ENCODE measurements at regions not wholly inside any gene's neighbourhood (a gene's known extent, or its start where the extent isn't known, plus 50 kb on each side); places are given as distances from the start of the nearest gene placed in this dataset.

- Histone ChIP-seq H3K4me3 (ENCODE audit: low read depth in 2 of 2, low read length in 1 of 2) (no peak overlapping the region), H4K20me1 (ENCODE audit: insufficient read depth) (no peaks in the 10 kb centered on the region), H3K4me1 (ENCODE audit: control insufficient read depth in 1 of 2, insufficient read depth in 2 of 2, low read depth in 1 of 2, low read length in 1 of 2) (peaks cover 0 to 2% of the 10 kb centered on the region in 2 experiments; a peak in 2 of 4 replicates), H3F3A (replicated peaks; ENCODE audit: insufficient read depth) (no peaks in the 10 kb centered on the region), H3K79me2 (ENCODE audit: insufficient read depth) (no peaks in the 10 kb centered on the region), H2AFZ (ENCODE audit: low read depth) (no peak overlapping the region), H3K9ac (no peak overlapping the region), H3K27ac (ENCODE audit: low read depth in 2 of 2, low read length in 1 of 2) (no peak overlapping the region), H3K4me2 (no peak overlapping the region), H3K9me3 (no peaks in the 10 kb centered on the region), H3K27me3 (ENCODE audit: insufficient read depth) (no peaks in the 10 kb centered on the region), H3K36me3 (replicated peaks in 1 of 2; ENCODE audit: control insufficient read depth in 1 of 2, insufficient read depth in 2 of 2, low read length in 1 of 2) (no peaks in the 10 kb centered on the region), H3K9me2 (no peaks in the 10 kb centered on the region)
- WGBS (ENCODE audit: low lambda C conversion rate) = 58% methylated on average over 3 of the region's 3 CpGs
- ChIA-PET POLR2A (no interaction called here), CTCF (interaction anchor here (1.0 kb wide), 1 partner anchor 331 kb away, joined by 3 read pairs; no protein-coding TSS in a partner anchor)
- no peak for DNase-seq
- TF ChIP-seq RXRA (IDR thresholded peaks at IDR 0.05; ENCODE audit: borderline replicate concordance, low read depth) (no peak), MXI1 (IDR thresholded peaks at IDR 0.05; ENCODE audit: low read depth, low read length) (no peak), PBX3 (IDR thresholded peaks at IDR 0.05) (no peak), USF1 (IDR thresholded peaks at IDR 0.05; ENCODE audit: borderline replicate concordance, low read depth) (no peak), USF2 (IDR thresholded peaks at IDR 0.05; ENCODE audit: borderline replicate concordance, low read depth, low read length) (no peak), EP300 (IDR thresholded peaks at IDR 0.05; ENCODE audit: borderline replicate concordance in 1 of 2, low read depth in 1 of 2, low read length in 1 of 2) (no peak), GABPA (IDR thresholded peaks at IDR 0.05; ENCODE audit: low read depth) (no peak), CHD2 (IDR thresholded peaks at IDR 0.05; ENCODE audit: low read length, partially characterized antibody) (no peak), FOXJ3 (CRISPR knock-in tag; IDR thresholded peaks at IDR 0.05) (no peak), NFIC (IDR thresholded peaks at IDR 0.05; ENCODE audit: borderline replicate concordance) (no peak), GATA2 (CRISPR knock-in tag; IDR thresholded peaks at IDR 0.05) (no peak), ELF1 (IDR thresholded peaks at IDR 0.05) (no peak), TEAD4 (IDR thresholded peaks at IDR 0.05; ENCODE audit: borderline replicate concordance, insufficient read depth) (no peak), FOSL2 (IDR thresholded peaks at IDR 0.05; ENCODE audit: borderline replicate concordance, low read depth) (no peak), ZBTB33 (IDR thresholded peaks at IDR 0.05; ENCODE audit: borderline replicate concordance, low read depth) (no peak), POLR2AphosphoS5 (IDR thresholded peaks at IDR 0.05; ENCODE audit: low read depth, low read length) (no peak), MEF2A (IDR thresholded peaks at IDR 0.05; ENCODE audit: borderline replicate concordance, low read depth) (no peak)
These were observed 107.3 kb upstream of the FRMD4B start for GRCh38 chr3:69493157-69493556.

Measured in SK-N-SH (cell line).